GM12875 (cell line): ENCODE measurements at regions not wholly inside any gene's neighbourhood (a gene's known extent, or its start where the extent isn't known, plus 50 kb on each side); places are given as distances from the start of the nearest gene placed in this dataset.

Source experiments
- H3K4me3 ChIP-seq: one replicate; pipeline ENCODE4 v1.5.1; 2011; ENCODE audit warnings: low read depth, low read length, control low read depth
- TF ChIP-seq, protein P1 (sequence below): IDR thresholded peaks from 2 replicates; pipeline ENCODE4 v1.5.1; 2011; ENCODE audit warnings: low read depth, mild to moderate bottlenecking, control low read depth, inconsistent platforms, low read length, moderate library complexity, borderline replicate concordance; ENCODE audit not compliant: insufficient read depth

DNA sequence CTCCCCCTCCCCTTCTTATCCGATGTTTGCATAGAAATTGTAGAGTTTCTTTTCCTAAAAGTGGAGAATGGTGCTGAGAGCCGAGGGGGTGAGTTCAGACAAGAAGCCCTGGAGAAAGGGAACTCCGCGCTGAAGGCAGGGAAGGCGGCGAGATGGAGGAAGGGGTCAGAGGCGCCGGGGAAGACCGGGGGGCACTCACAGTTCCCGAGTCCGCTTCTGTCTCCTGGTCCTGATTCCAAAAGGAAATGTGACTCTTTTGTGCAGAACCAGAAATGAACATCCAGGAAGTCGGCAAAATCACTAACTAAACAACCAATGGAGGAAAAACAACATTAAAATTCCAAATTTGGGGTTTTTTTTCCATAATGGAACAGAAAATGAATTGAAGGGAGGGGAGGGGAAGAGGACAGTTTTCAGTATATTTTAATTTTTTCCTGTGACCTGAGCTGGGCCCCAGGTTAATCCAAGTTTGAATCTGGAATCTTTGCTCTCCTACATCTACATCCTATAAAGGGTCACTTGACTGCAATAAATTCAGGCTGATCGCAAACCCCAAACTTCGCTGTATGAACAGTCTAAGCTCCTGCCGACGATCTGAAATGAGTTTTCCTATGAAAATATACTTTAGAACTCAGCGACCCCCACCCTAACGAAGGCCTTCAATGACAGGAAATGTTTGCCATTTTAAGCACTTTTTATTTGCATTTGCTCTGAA, 252.3 kb downstream of the C16orf95 start:
- H3K4me3 ChIP-seq = no peak overlapping the region
- TF ChIP-seq, protein P1, sequence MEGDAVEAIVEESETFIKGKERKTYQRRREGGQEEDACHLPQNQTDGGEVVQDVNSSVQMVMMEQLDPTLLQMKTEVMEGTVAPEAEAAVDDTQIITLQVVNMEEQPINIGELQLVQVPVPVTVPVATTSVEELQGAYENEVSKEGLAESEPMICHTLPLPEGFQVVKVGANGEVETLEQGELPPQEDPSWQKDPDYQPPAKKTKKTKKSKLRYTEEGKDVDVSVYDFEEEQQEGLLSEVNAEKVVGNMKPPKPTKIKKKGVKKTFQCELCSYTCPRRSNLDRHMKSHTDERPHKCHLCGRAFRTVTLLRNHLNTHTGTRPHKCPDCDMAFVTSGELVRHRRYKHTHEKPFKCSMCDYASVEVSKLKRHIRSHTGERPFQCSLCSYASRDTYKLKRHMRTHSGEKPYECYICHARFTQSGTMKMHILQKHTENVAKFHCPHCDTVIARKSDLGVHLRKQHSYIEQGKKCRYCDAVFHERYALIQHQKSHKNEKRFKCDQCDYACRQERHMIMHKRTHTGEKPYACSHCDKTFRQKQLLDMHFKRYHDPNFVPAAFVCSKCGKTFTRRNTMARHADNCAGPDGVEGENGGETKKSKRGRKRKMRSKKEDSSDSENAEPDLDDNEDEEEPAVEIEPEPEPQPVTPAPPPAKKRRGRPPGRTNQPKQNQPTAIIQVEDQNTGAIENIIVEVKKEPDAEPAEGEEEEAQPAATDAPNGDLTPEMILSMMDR = no peak

GRCh38 chr16:87065446-87066132, 251.6 kb downstream of the C16orf95 start:
- TF ChIP-seq, protein P1 = no peak
- H3K4me3 ChIP-seq = no peak overlapping the region

GRCh38 chr16:87066133-87067002, 250.8 kb downstream of the C16orf95 start:
- TF ChIP-seq, protein P1 = no peak
- H3K4me3 ChIP-seq = no peak overlapping the region

- no peak overlapping the region for H3K4me3 ChIP-seq
- TF ChIP-seq, protein P1 = no peak
These were observed 250.1 kb downstream of the C16orf95 start for GRCh38 chr16:87067003-87067556.

- H3K4me3 ChIP-seq = no peak overlapping the region
- TF ChIP-seq, protein P1 = no peak
These were observed 249.1 kb downstream of the C16orf95 start for GRCh38 chr16:87067836-87068761.

GRCh38 chr16:87068762-87069150, 248.4 kb downstream of the C16orf95 start:
- TF ChIP-seq, protein P1 = no peak
- H3K4me3 ChIP-seq = no peak overlapping the region
